Fibroblast of pulmonary artery (primary cell): ENCODE measurements at regions not wholly inside any gene's neighbourhood (a gene's known extent, or its start where the extent isn't known, plus 50 kb on each side); places are given as distances from the start of the nearest gene placed in this dataset.

Experiments
- DNase-seq: peaks from one replicate; pipeline ENCODE4 v3.0.0-alpha.2; 2010; ENCODE audit warnings: low read depth
- H3K4me3 ChIP-seq: replicated peaks from 2 replicates; pipeline ENCODE4 v1.5.1; 2011; ENCODE audit warnings: low read depth, mild to moderate bottlenecking, control low read depth, low read length, moderate library complexity
- CTCF ChIP-seq: IDR thresholded peaks from 2 replicates; pipeline ENCODE4 v1.5.1; 2011; ENCODE audit warnings: mild to moderate bottlenecking, control low read depth, low read length, inconsistent platforms; ENCODE audit errors: missing control alignments

GRCh38 chr1:184141361-184141880, 89.9 kb downstream of the TSEN15 start:
- no peak overlapping the region for H3K4me3 ChIP-seq
- DNase-seq: no peak
- no peak for TF ChIP-seq CTCF

GRCh38 chr1:184143449-184143848, 91.9 kb downstream of the TSEN15 start:
- TF ChIP-seq CTCF: no peak
- DNase-seq: peak; percentile 43
- H3K4me3 ChIP-seq: no peak overlapping the region

- no peak for DNase-seq
- TF ChIP-seq CTCF: no peak
- no peak overlapping the region for H3K4me3 ChIP-seq
These were observed 93.6 kb downstream of the TSEN15 start for GRCh38 chr1:184145083-184145482.

- DNase-seq: no peak
- TF ChIP-seq CTCF: no peak
- H3K4me3 ChIP-seq: no peak overlapping the region
These were observed 94.7 kb downstream of the TSEN15 start for GRCh38 chr1:184146202-184146601.

GRCh38 chr1:184150776-184151531, 99.4 kb downstream of the TSEN15 start:
- no peak overlapping the region for H3K4me3 ChIP-seq
- DNase-seq: peak; percentile 27
- no peak for TF ChIP-seq CTCF

- H3K4me3 ChIP-seq: peak overlapping the region; percentile 36
- DNase-seq: peak; percentile 74
- no peak for TF ChIP-seq CTCF
These were observed 100.9 kb downstream of the TSEN15 start for GRCh38 chr1:184152434-184152898.

- peak overlapping the region; percentile 36 for H3K4me3 ChIP-seq
- no peak for TF ChIP-seq CTCF
- no peak for DNase-seq
These were observed 101.4 kb downstream of the TSEN15 start for GRCh38 chr1:184152974-184153373.
